ENCODE measurements at regions not wholly inside any gene's neighbourhood (a gene's known extent, or its start where the extent isn't known, plus 50 kb on each side); places are given as distances from the start of the nearest gene placed in this dataset.

DNA sequence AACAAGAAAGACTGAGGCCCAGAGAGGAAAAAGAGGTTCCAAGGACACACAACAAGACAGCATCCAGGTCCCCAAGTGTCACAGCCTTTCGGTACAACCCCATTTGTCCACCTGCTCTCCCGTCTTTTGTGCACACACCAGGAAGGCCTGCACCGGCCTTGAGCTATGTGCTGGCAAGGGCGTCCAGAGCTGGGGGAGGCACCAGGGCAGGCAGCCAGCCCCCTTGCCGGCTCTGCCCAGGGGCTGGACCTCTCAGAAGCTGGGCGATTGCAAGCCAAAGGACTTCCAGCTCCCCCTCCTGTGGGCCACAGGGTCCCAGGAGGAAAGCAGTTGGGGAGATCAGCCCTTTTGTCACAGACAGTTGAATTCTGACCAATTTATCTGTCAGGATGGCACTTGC is 210.5 kb downstream of the MN1 start:
- TF ChIP-seq, protein P1, sequence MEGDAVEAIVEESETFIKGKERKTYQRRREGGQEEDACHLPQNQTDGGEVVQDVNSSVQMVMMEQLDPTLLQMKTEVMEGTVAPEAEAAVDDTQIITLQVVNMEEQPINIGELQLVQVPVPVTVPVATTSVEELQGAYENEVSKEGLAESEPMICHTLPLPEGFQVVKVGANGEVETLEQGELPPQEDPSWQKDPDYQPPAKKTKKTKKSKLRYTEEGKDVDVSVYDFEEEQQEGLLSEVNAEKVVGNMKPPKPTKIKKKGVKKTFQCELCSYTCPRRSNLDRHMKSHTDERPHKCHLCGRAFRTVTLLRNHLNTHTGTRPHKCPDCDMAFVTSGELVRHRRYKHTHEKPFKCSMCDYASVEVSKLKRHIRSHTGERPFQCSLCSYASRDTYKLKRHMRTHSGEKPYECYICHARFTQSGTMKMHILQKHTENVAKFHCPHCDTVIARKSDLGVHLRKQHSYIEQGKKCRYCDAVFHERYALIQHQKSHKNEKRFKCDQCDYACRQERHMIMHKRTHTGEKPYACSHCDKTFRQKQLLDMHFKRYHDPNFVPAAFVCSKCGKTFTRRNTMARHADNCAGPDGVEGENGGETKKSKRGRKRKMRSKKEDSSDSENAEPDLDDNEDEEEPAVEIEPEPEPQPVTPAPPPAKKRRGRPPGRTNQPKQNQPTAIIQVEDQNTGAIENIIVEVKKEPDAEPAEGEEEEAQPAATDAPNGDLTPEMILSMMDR (IDR thresholded peaks at IDR 0.05; ENCODE audit: low read length): no peak
- no peak for TF ChIP-seq EZH2 (IDR thresholded peaks at IDR 0.05; ENCODE audit: borderline replicate concordance, low read length)
- H4K20me1 ChIP-seq (ENCODE audit: insufficient read depth, low read length): no peaks in the 10 kb centered on the region
- H3K79me2 ChIP-seq (ENCODE audit: insufficient read depth, low read length): no peaks in the 10 kb centered on the region
- no peaks in the 10 kb centered on the region for H3K9me2 ChIP-seq (ENCODE audit: low read depth, low read length)
- no peaks in the 10 kb centered on the region for H3K27me3 ChIP-seq (ENCODE audit: insufficient read depth, low read length)
- no peaks in the 10 kb centered on the region for H3F3A ChIP-seq (ENCODE audit: insufficient read depth, low read length)
- H2AFZ ChIP-seq (ENCODE audit: low read length): no peak overlapping the region
- no peaks in the 10 kb centered on the region for H3K9me3 ChIP-seq (ENCODE audit: low read length)
- no peaks in the 10 kb centered on the region for H3K4me1 ChIP-seq (ENCODE audit: insufficient read depth, low read length, severe bottlenecking)
- no peak overlapping the region for H3K4me3 ChIP-seq (ENCODE audit: low read depth, low read length, poor library complexity, severe bottlenecking)
- no peak overlapping the region for H3K4me2 ChIP-seq (ENCODE audit: low read length)
- H3K27ac ChIP-seq (ENCODE audit: low read depth, low read length, poor library complexity, severe bottlenecking): no peak overlapping the region
- H3K36me3 ChIP-seq (ENCODE audit: insufficient read depth, low read length): no peaks in the 10 kb centered on the region
- no peak overlapping the region for H3K9ac ChIP-seq (ENCODE audit: low read length)

DNA sequence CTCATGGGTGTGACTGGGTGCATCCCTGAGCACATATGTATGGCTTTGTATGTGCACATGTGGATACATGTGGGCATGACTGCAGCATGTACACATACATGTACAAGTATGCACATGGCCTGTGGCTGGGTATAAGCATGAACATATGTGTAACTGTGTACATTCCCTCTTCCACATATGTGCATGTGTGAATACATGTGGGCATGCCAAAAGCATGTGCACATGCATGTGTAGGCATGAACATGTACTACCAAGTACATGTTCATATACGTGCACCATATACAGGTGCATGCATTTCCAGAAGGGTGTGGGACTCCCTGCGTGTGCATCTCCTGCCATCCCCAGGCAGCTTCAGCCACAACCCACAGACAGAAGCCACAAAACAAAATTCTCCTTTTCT is 208.2 kb downstream of the MN1 start:
- Histone ChIP-seq H3K79me2 (ENCODE audit: insufficient read depth, low read length) (no peaks in the 10 kb centered on the region), H3K9me3 (ENCODE audit: low read length) (no peaks in the 10 kb centered on the region), H3K4me2 (ENCODE audit: low read length) (no peak overlapping the region), H3F3A (ENCODE audit: insufficient read depth, low read length) (no peaks in the 10 kb centered on the region), H3K9me2 (ENCODE audit: low read depth, low read length) (no peaks in the 10 kb centered on the region), H4K20me1 (ENCODE audit: insufficient read depth, low read length) (no peaks in the 10 kb centered on the region), H2AFZ (ENCODE audit: low read length) (no peak overlapping the region), H3K4me3 (ENCODE audit: low read depth, low read length, poor library complexity, severe bottlenecking) (no peak overlapping the region), H3K9ac (ENCODE audit: low read length) (no peak overlapping the region), H3K27me3 (ENCODE audit: insufficient read depth, low read length) (no peaks in the 10 kb centered on the region), H3K27ac (ENCODE audit: low read depth, low read length, poor library complexity, severe bottlenecking) (no peak overlapping the region), H3K4me1 (ENCODE audit: insufficient read depth, low read length, severe bottlenecking) (no peaks in the 10 kb centered on the region), H3K36me3 (ENCODE audit: insufficient read depth, low read length) (no peaks in the 10 kb centered on the region)
- TF ChIP-seq, protein P1 (IDR thresholded peaks at IDR 0.05; ENCODE audit: low read length): no peak
- TF ChIP-seq EZH2 (IDR thresholded peaks at IDR 0.05; ENCODE audit: borderline replicate concordance, low read length): no peak

DNA sequence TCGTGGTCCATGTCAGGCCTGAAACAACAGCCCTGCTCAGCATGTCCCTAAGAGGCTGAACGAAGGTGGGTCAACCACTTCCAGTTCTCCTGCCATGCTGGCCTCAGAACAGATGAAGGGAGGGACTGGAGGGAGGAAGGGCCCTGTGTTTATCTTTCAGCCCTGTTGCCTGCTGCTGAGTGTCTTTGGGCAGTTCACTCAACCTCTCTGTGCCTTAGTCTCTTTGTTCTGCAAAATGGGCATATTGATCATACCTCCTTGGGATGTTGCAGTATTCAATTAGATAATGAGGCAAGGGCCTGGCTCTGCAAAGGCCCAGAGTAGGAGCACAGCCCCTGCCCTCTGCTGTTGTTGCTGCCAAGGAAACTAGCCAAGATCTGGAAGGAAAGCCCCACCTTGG is 207.5 kb downstream of the MN1 start:
- no peak overlapping the region for H3K4me2 ChIP-seq (ENCODE audit: low read length)
- H3K4me3 ChIP-seq (ENCODE audit: low read depth, low read length, poor library complexity, severe bottlenecking): no peak overlapping the region
- H3K9me3 ChIP-seq (ENCODE audit: low read length): no peaks in the 10 kb centered on the region
- no peak overlapping the region for H3K9ac ChIP-seq (ENCODE audit: low read length)
- no peak overlapping the region for H3K27ac ChIP-seq (ENCODE audit: low read depth, low read length, poor library complexity, severe bottlenecking)
- no peaks in the 10 kb centered on the region for H3K36me3 ChIP-seq (ENCODE audit: insufficient read depth, low read length)
- no peak for TF ChIP-seq EZH2 (IDR thresholded peaks at IDR 0.05; ENCODE audit: borderline replicate concordance, low read length)
- TF ChIP-seq, protein P1 (IDR thresholded peaks at IDR 0.05; ENCODE audit: low read length): no peak
- no peaks in the 10 kb centered on the region for H3K27me3 ChIP-seq (ENCODE audit: insufficient read depth, low read length)
- H3K4me1 ChIP-seq (ENCODE audit: insufficient read depth, low read length, severe bottlenecking): no peaks in the 10 kb centered on the region
- H3F3A ChIP-seq (ENCODE audit: insufficient read depth, low read length): no peaks in the 10 kb centered on the region
- no peaks in the 10 kb centered on the region for H4K20me1 ChIP-seq (ENCODE audit: insufficient read depth, low read length)
- no peak overlapping the region for H2AFZ ChIP-seq (ENCODE audit: low read length)
- no peaks in the 10 kb centered on the region for H3K79me2 ChIP-seq (ENCODE audit: insufficient read depth, low read length)
- H3K9me2 ChIP-seq (ENCODE audit: low read depth, low read length): no peaks in the 10 kb centered on the region

Data from OCI-LY1 (cell line).